NT2/D1 (cell line): ENCODE measurements at regions not wholly inside any gene's neighbourhood (a gene's known extent, or its start where the extent isn't known, plus 50 kb on each side); places are given as distances from the start of the nearest gene placed in this dataset.
"Not testable (repeated sequence)": the region's sequence is repeated elsewhere in the genome, so short reads cannot be mapped to it uniquely, and the experiment has no call there.

ENCODE experiments used
- DNase-seq: peaks from one replicate; pipeline ENCODE4 v3.0.0-alpha.2; 2011; ENCODE audit warnings: low read depth, low spot score
- H3K27me3 ChIP-seq: 2 replicates; pipeline ENCODE4 v1.6.0; 2011; ENCODE audit warnings: mild to moderate bottlenecking; ENCODE audit not compliant: insufficient read length, insufficient read depth
- H3K36me3 ChIP-seq: 2 replicates; pipeline ENCODE4 v1.6.1; 2011; ENCODE audit warnings: mild to moderate bottlenecking, low read length, mixed read lengths; ENCODE audit not compliant: insufficient read depth, insufficient read length
- H3K4me1 ChIP-seq: 2 replicates; pipeline ENCODE4 v1.5.1; 2011; ENCODE audit not compliant: insufficient read depth, insufficient read length
- H3K4me3 ChIP-seq: 2 replicates; pipeline ENCODE4 v1.5.1; 2011; ENCODE audit warnings: low read depth; ENCODE audit not compliant: insufficient read length
- H3K9ac ChIP-seq: 2 replicates; pipeline ENCODE4 v1.6.0; 2011; ENCODE audit warnings: low read depth; ENCODE audit not compliant: insufficient read length
- H3K9me3 ChIP-seq: 2 replicates; pipeline ENCODE4 v1.5.1; 2011; ENCODE audit warnings: mild to moderate bottlenecking, low read length; ENCODE audit not compliant: insufficient read depth
- SUZ12 ChIP-seq: IDR thresholded peaks from 2 replicates; pipeline ENCODE4 v1.6.1; 2011; ENCODE audit not compliant: insufficient read length, insufficient read depth; ENCODE audit errors: extremely low read depth
- YY1 ChIP-seq: IDR thresholded peaks from 2 replicates; pipeline ENCODE4 v1.6.1; 2011; ENCODE audit not compliant: insufficient read length, insufficient read depth
- ZNF274 ChIP-seq: IDR thresholded peaks from 2 replicates; pipeline ENCODE4 v1.6.1; 2011; ENCODE audit warnings: mild to moderate bottlenecking, low read depth, low read length

GRCh38 chr5:2352101-2352861 is 399.2 kb downstream of the IRX2 start:
- H3K4me3 ChIP-seq: no peak overlapping the region
- 0 out of 2 replicates have a peak, but pooled peaks cover 2% of the 10 kb centered on the region for H3K9me3 ChIP-seq
- no peaks in the 10 kb centered on the region for H3K36me3 ChIP-seq
- H3K9ac ChIP-seq: no peak overlapping the region
- no peak for DNase-seq
- no peaks in the 10 kb centered on the region for H3K4me1 ChIP-seq
- no peaks in the 10 kb centered on the region for H3K27me3 ChIP-seq
- TF ChIP-seq ZNF274: no peak
- TF ChIP-seq YY1: no peak
- TF ChIP-seq SUZ12: no peak

GRCh38 chr5:2349768-2350167 is 401.7 kb downstream of the IRX2 start:
- not testable (repeated sequence) for H3K27me3 ChIP-seq, DNase-seq, H3K9ac ChIP-seq, H3K4me3 ChIP-seq, H3K36me3 ChIP-seq, H3K4me1 ChIP-seq, H3K9me3 ChIP-seq

- no peaks in the 10 kb centered on the region for H3K36me3 ChIP-seq
- no peak overlapping the region for H3K9ac ChIP-seq
- no peaks in the 10 kb centered on the region for H3K27me3 ChIP-seq
- H3K4me3 ChIP-seq: no peak overlapping the region
- H3K9me3 ChIP-seq: no peaks in the 10 kb centered on the region
- TF ChIP-seq ZNF274: no peak
- TF ChIP-seq SUZ12: no peak
- TF ChIP-seq YY1: no peak
- no peak for DNase-seq
- no peaks in the 10 kb centered on the region for H3K4me1 ChIP-seq
Observed at GRCh38 chr5:2338686-2339085, 412.8 kb downstream of the IRX2 start.

- H3K27me3 ChIP-seq: no peaks in the 10 kb centered on the region
- no peaks in the 10 kb centered on the region for H3K36me3 ChIP-seq
Observed at GRCh38 chr5:2335733-2336515, 415.6 kb downstream of the IRX2 start.

GRCh38 chr5:2335125-2335732 is 416.2 kb downstream of the IRX2 start:
- H3K36me3 ChIP-seq: no peaks in the 10 kb centered on the region
- no peak for DNase-seq
- no peaks in the 10 kb centered on the region for H3K27me3 ChIP-seq
- no peak overlapping the region for H3K9ac ChIP-seq
- TF ChIP-seq SUZ12: no peak
- no peak overlapping the region for H3K4me3 ChIP-seq
- H3K4me1 ChIP-seq: no peaks in the 10 kb centered on the region
- no peaks in the 10 kb centered on the region for H3K9me3 ChIP-seq

More at GRCh38 chr5:2335733-2336515, 415.6 kb downstream of the IRX2 start:
- H3K9ac ChIP-seq: no peak overlapping the region
- no peak for DNase-seq
- no peak overlapping the region for H3K4me3 ChIP-seq
- H3K4me1 ChIP-seq: no peaks in the 10 kb centered on the region
- H3K9me3 ChIP-seq: no peaks in the 10 kb centered on the region
- TF ChIP-seq SUZ12 (no peak), ZNF274 (no peak), YY1 (no peak)

GRCh38 chr5:2334719-2335118 is 416.8 kb downstream of the IRX2 start:
- no peak overlapping the region for H3K4me3 ChIP-seq
- H3K27me3 ChIP-seq: no peaks in the 10 kb centered on the region
- DNase-seq: no peak
- TF ChIP-seq YY1 (no peak), ZNF274 (no peak), SUZ12 (no peak)
- no peaks in the 10 kb centered on the region for H3K9me3 ChIP-seq
- no peaks in the 10 kb centered on the region for H3K36me3 ChIP-seq
- H3K9ac ChIP-seq: no peak overlapping the region
- H3K4me1 ChIP-seq: no peaks in the 10 kb centered on the region

GRCh38 chr5:2333291-2333690 is 418.2 kb downstream of the IRX2 start:
- H3K9me3 ChIP-seq: no peaks in the 10 kb centered on the region
- H3K27me3 ChIP-seq: no peaks in the 10 kb centered on the region
- H3K4me3 ChIP-seq: no peak overlapping the region
- H3K4me1 ChIP-seq: no peaks in the 10 kb centered on the region
- H3K9ac ChIP-seq: no peak overlapping the region
- no peaks in the 10 kb centered on the region for H3K36me3 ChIP-seq
- TF ChIP-seq YY1 (no peak), SUZ12 (no peak), ZNF274 (no peak)
- DNase-seq: no peak
